Mesendoderm (in vitro differentiated cells): ENCODE measurements at regions not wholly inside any gene's neighbourhood (a gene's known extent, or its start where the extent isn't known, plus 50 kb on each side); places are given as distances from the start of the nearest gene placed in this dataset.

Source experiments
- DNase-seq: peaks from one replicate; pipeline ENCODE4 v3.0.0; 2013
- H2AK5ac ChIP-seq: 2 replicates; pipeline ENCODE4 v1.6.1; 2013; ENCODE audit warnings: low read length, inconsistent platforms
- H2BK120ac ChIP-seq: 2 replicates; pipeline ENCODE4 v1.6.1; 2013; ENCODE audit warnings: low read depth, mild to moderate bottlenecking, low read length, moderate library complexity, mixed read lengths
- H2BK15ac ChIP-seq: replicated peaks from 2 replicates; pipeline ENCODE4 v1.6.1; 2013; ENCODE audit warnings: low read depth, mild to moderate bottlenecking, moderate library complexity
- H2BK5ac ChIP-seq: 2 replicates; pipeline ENCODE4 v1.6.1; 2013; ENCODE audit warnings: low read length, inconsistent platforms
- H3K18ac ChIP-seq: 2 replicates; pipeline ENCODE4 v1.6.1; 2013; ENCODE audit warnings: mild to moderate bottlenecking, low read length, mixed read lengths
- H3K23ac ChIP-seq: one replicate; pipeline ENCODE4 v1.6.1; 2013; ENCODE audit warnings: low read length
- H3K27ac ChIP-seq: 2 replicates; pipeline ENCODE4 v1.5.1; 2013; ENCODE audit warnings: low read depth, mild to moderate bottlenecking, inconsistent platforms, low read length, moderate library complexity
- H3K27me3 ChIP-seq: 2 replicates; pipeline ENCODE4 v1.6.1; 2013; ENCODE audit warnings: low read length, control low read depth, mild to moderate bottlenecking, inconsistent platforms; ENCODE audit not compliant: insufficient read depth, poor library complexity
- H3K36me3 ChIP-seq: 2 replicates; pipeline ENCODE4 v1.6.1; 2013; ENCODE audit warnings: low read length, inconsistent platforms; ENCODE audit not compliant: control insufficient read depth, insufficient read depth
- H3K4ac ChIP-seq: one replicate; pipeline ENCODE4 v1.6.1; 2013; ENCODE audit warnings: low read depth, mild to moderate bottlenecking, low read length, moderate library complexity
- H3K4me1 ChIP-seq: 2 replicates; pipeline ENCODE4 v1.6.1; 2013; ENCODE audit warnings: low read depth, low read length, inconsistent platforms; ENCODE audit not compliant: control insufficient read depth
- H3K4me2 ChIP-seq: 2 replicates; pipeline ENCODE4 v1.6.1; 2013; ENCODE audit warnings: low read length
- H3K4me3 ChIP-seq: 2 replicates; pipeline ENCODE4 v1.5.1; 2013; ENCODE audit warnings: mild to moderate bottlenecking, low read length
- H3K56ac ChIP-seq: one replicate; pipeline ENCODE4 v1.6.1; 2013; ENCODE audit warnings: low read length
- H3K79me1 ChIP-seq: 2 replicates; pipeline ENCODE4 v1.6.1; 2013; ENCODE audit warnings: low read length, inconsistent platforms
- H3K79me2 ChIP-seq: 2 replicates; pipeline ENCODE4 v1.6.1; 2013; ENCODE audit warnings: mild to moderate bottlenecking, low read length; ENCODE audit not compliant: control insufficient read depth, insufficient read depth
- H3K9ac ChIP-seq: 2 replicates; pipeline ENCODE4 v1.6.1; 2013; ENCODE audit warnings: low read length, inconsistent platforms
- H4K5ac ChIP-seq: one replicate; pipeline ENCODE4 v1.6.1; 2013; ENCODE audit warnings: low read length
- H4K8ac ChIP-seq: one replicate; pipeline ENCODE4 v1.6.1; 2013; ENCODE audit warnings: low read depth, mild to moderate bottlenecking, control low read depth, low read length, moderate library complexity
- WGBS: extraction: QIAGEN DNeasy Blood & Tissue Kit; methylation state at CpG from one replicate; pipeline ENCODE4 v1.1.7; 2013; ENCODE audit warnings: low lambda C conversion rate, missing lambda C conversion rate; ENCODE audit not compliant: insufficient coverage; ENCODE audit errors: extremely low coverage; 5-methylcytosine and 5-hydroxymethylcytosine counted together

DNA sequence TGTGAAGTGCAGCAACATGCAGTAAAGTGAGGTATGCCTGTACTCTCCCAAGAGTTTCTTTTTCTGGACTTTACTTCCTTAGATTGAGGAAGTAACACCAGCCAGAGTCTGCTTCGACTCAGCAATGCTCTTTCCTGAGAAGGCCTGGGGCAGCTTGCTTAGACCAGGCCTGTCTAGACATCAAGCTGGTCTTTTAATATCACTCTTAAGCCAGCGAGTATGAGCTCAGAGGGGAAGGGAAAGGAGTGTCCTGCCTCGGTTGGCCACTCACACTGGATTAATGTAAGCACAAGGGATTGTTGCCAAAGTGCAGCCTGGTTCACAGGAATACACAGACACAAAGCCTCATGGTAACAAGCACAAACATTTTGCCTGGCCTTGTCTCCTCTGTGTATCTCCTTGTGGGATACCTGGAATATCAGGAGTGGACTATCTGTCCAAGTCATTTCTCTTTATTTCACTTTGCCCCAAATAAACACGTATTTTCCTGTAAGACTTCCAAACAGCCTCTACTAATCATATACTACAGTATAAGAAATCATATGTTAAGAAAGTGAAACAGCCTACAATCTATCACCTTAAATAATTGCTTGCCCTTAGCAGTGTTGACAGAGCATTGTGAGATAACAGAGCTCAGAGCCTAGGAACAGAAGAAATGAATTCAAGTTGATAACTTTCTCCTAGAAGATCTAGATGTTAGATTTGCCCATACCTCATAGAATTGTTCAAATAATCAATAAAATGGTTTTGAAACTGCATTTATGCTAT is 121.2 kb upstream of the DAAM1 start:
- no CpG with 5 or more reads among the region's 4 CpGs for WGBS
- Histone ChIP-seq H2AK5ac (no peak overlapping the region), H3K4ac (no peak overlapping the region), H3K18ac (no peak overlapping the region), H2BK15ac (no peak overlapping the region), H3K27me3 (no peaks in the 10 kb centered on the region), H2BK120ac (no peak overlapping the region), H4K5ac (no peak overlapping the region), H3K36me3 (no peaks in the 10 kb centered on the region), H3K27ac (no peak overlapping the region), H3K56ac (no peak overlapping the region), H4K8ac (no peak overlapping the region), H3K4me1 (no peaks in the 10 kb centered on the region), H3K4me2 (no peak overlapping the region), H2BK5ac (no peak overlapping the region), H3K79me2 (no peaks in the 10 kb centered on the region), H3K23ac (no peak overlapping the region), H3K79me1 (no peaks in the 10 kb centered on the region), H3K9ac (no peak overlapping the region), H3K4me3 (no peak overlapping the region)
- peak; percentile 4 for DNase-seq

DNA sequence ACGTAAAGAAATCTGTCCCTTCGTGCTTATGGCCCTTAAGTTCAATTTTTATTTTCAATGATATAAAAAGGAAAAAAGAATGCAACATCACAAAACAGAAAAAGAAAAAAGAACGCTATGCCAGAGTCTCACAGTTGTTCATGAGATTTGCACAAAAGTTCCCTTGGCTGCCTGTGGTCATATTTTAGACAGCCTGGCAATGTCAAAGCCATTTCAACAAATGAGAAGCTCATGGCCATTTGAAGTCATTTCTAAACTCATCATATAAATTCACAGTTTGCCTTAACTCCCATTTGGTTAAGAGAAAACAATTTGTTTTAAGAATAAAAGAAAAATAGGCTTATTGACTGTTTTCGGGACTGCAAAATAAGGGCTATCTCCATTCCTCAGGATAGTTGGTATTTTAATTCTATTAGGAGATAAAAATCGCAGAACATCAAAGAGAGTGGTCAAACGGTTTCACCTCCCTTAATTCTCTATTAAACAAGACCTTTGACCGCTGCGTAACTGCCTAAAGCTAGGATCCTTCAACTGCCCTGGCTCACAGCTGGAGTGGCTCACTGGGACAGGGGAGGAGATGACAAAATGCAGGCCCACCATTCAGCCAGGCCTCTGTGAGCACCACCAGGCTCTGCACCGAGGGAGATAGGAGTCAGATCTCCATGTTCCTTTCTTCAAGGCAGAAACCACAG is 119.2 kb upstream of the DAAM1 start:
- Histone ChIP-seq H2BK5ac (no peak overlapping the region), H3K79me2 (no peaks in the 10 kb centered on the region), H3K79me1 (no peaks in the 10 kb centered on the region), H4K8ac (no peak overlapping the region), H2AK5ac (no peak overlapping the region), H3K27me3 (no peaks in the 10 kb centered on the region), H3K56ac (no peak overlapping the region), H3K4me2 (no peak overlapping the region), H3K27ac (no peak overlapping the region), H2BK15ac (no peak overlapping the region), H3K4me3 (no peak overlapping the region), H4K5ac (no peak overlapping the region), H3K9ac (no peak overlapping the region), H3K18ac (no peak overlapping the region), H3K36me3 (no peaks in the 10 kb centered on the region), H3K4me1 (no peaks in the 10 kb centered on the region), H3K4ac (no peak overlapping the region), H3K23ac (no peak overlapping the region), H2BK120ac (no peak overlapping the region)
- peak; percentile 74 for DNase-seq
- WGBS: no CpG with 5 or more reads among the region's 9 CpGs

DNA sequence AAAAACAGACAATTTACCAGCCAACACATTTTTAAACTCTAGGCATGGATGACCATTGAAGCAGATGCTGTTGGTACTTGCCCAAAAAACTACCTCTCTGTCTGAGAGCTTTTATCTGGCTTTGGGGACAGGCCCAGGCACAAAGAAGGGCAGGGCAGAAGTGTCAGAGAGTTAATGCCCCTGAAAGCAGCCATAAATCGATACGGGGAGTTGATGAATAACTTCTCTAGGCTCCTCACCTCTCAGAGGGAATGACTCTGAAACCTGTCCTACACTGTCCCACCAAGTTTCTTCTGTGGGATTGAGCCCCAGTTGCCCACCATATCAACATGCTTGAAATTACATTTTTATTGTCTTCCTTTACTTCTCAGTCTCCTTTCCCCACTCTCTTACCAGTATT is 113.0 kb upstream of the DAAM1 start:
- no CpG with 5 or more reads among the region's 2 CpGs for WGBS
- H3K4ac ChIP-seq: no peak overlapping the region
- no peak overlapping the region for H3K18ac ChIP-seq

GRCh38 chr14:59081720-59082119 is 106.7 kb upstream of the DAAM1 start:
- no peaks in the 10 kb centered on the region for H3K27me3 ChIP-seq
- H3K23ac ChIP-seq: no peak overlapping the region
- no peak overlapping the region for H3K27ac ChIP-seq
- H3K9ac ChIP-seq: no peak overlapping the region
- no peak overlapping the region for H3K4me2 ChIP-seq
- no peak overlapping the region for H4K8ac ChIP-seq
- H3K79me2 ChIP-seq: no peaks in the 10 kb centered on the region
- no peak overlapping the region for H2AK5ac ChIP-seq
- H3K79me1 ChIP-seq: no peaks in the 10 kb centered on the region
- H2BK15ac ChIP-seq: no peak overlapping the region
- no peak overlapping the region for H3K18ac ChIP-seq
- H3K36me3 ChIP-seq: no peaks in the 10 kb centered on the region
- no peak overlapping the region for H2BK120ac ChIP-seq
- no peaks in the 10 kb centered on the region for H3K4me1 ChIP-seq
- no peak overlapping the region for H2BK5ac ChIP-seq
- no peak overlapping the region for H4K5ac ChIP-seq
- H3K56ac ChIP-seq: no peak overlapping the region
- no peak overlapping the region for H3K4ac ChIP-seq
- DNase-seq: no peak
- no peak overlapping the region for H3K4me3 ChIP-seq

More for the DNA sequence above, 113.0 kb upstream of the DAAM1 start:
- no peak overlapping the region for H3K27ac ChIP-seq
- no peak overlapping the region for H3K4me3 ChIP-seq
- H4K8ac ChIP-seq: no peak overlapping the region
- no peaks in the 10 kb centered on the region for H3K27me3 ChIP-seq
- no peak for DNase-seq
- H2BK15ac ChIP-seq: no peak overlapping the region
- no peak overlapping the region for H3K9ac ChIP-seq
- H3K23ac ChIP-seq: no peak overlapping the region
- no peak overlapping the region for H2BK5ac ChIP-seq
- no peaks in the 10 kb centered on the region for H3K79me1 ChIP-seq
- H3K4me2 ChIP-seq: no peak overlapping the region
- H2BK120ac ChIP-seq: no peak overlapping the region
- H3K36me3 ChIP-seq: no peaks in the 10 kb centered on the region
- H4K5ac ChIP-seq: no peak overlapping the region
- no peak overlapping the region for H3K56ac ChIP-seq
- no peaks in the 10 kb centered on the region for H3K4me1 ChIP-seq
- no peaks in the 10 kb centered on the region for H3K79me2 ChIP-seq
- no peak overlapping the region for H2AK5ac ChIP-seq

DNA sequence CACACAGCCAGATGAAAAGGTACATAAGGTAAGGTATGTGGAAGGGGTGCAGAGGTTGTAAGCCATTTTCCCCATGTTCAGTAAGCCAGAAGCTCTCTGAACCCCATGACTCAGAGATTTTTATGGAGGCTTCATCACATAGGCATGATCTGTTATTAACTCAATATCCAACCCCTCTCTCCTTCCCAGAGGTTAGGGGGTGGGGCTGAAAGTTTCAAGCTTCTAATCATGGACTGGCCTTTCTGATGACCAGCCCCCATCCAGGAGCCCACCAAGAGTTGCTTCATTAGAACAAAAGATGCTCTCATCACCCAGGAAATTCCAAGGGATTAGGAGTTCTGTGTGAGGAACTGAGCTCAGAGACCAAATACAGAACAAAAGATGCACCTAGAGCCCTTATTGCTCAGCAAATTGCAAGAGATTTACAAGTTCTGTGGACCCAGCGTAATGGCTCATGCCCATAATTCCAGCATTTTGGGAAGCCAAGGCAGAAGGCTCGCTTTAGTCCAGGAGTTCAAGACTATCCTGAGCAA is 103.2 kb upstream of the DAAM1 start:
- Histone ChIP-seq H2BK15ac (no peak overlapping the region), H2BK120ac (no peak overlapping the region), H3K79me2 (no peaks in the 10 kb centered on the region), H2AK5ac (no peak overlapping the region), H3K79me1 (no peaks in the 10 kb centered on the region), H3K27ac (no peak overlapping the region), H3K4me1 (no peaks in the 10 kb centered on the region), H3K27me3 (no peaks in the 10 kb centered on the region), H3K9ac (no peak overlapping the region), H3K4me2 (no peak overlapping the region), H2BK5ac (no peak overlapping the region), H4K8ac (no peak overlapping the region), H3K36me3 (no peaks in the 10 kb centered on the region), H4K5ac (no peak overlapping the region), H3K56ac (no peak overlapping the region), H3K23ac (no peak overlapping the region), H3K4me3 (no peak overlapping the region), H3K4ac (no peak overlapping the region), H3K18ac (no peak overlapping the region)
- peak; percentile 47 for DNase-seq
- no CpG with 5 or more reads among the region's 2 CpGs for WGBS
